ENCODE measurements at regions not wholly inside any gene's neighbourhood (a gene's known extent, or its start where the extent isn't known, plus 50 kb on each side); places are given as distances from the start of the nearest gene placed in this dataset.

DNA sequence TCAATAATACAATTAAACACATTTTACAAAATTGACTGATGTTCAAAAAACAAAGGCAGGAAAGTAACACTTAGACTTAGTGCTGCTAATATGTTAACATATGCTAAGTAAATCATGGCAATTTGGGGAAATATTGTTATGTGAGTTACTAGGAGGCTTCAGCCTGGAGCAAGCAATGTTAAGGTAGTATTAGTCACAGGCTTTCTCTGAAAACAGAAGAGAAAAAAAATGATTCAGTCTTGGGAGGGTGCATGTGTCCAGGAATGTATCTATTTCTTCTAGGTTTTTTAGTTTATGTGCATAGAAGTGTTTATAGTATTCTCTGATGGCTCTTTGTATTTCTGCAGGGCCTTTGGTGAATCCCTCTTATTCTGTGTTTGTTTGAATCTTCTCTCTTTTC lies 345.8 kb upstream of the TFPI start:
- no peak for TF ChIP-seq GATA3 (IDR thresholded peaks at IDR 0.05; ENCODE audit: low read depth, low read length)
- no peak for TF ChIP-seq GATA2 (IDR thresholded peaks at IDR 0.05; ENCODE audit: low read depth, low read length)

Data from SH-SY5Y (cell line).